ENCODE measurements at regions not wholly inside any gene's neighbourhood (a gene's known extent, or its start where the extent isn't known, plus 50 kb on each side); places are given as distances from the start of the nearest gene placed in this dataset.

- no peak for DNase-seq
- Histone ChIP-seq H3K9me3 (no peaks in the 10 kb centered on the region), H3K36me3 (no peaks in the 10 kb centered on the region), H3K4me1 (no peaks in the 10 kb centered on the region), H3K27ac (no peak overlapping the region), H3K4me3 (no peak overlapping the region), H3K27me3 (no peaks in the 10 kb centered on the region)
- WGBS, 2 donors: 53 to 57% methylated on average over 4 of the region's 4 CpGs
- intact Hi-C loops (cut with DNase I): no loop called here
- TF ChIP-seq CTCF (IDR thresholded peaks at IDR 0.05): no peak
- TF ChIP-seq POLR2A (IDR thresholded peaks at IDR 0.05): no peak
These were observed 417.7 kb downstream of the FLRT2 start for GRCh38 chr14:85947461-85948139.

- no peak for TF ChIP-seq CTCF (IDR thresholded peaks at IDR 0.05)
- no peak for TF ChIP-seq POLR2A (IDR thresholded peaks at IDR 0.05)
- Histone ChIP-seq H3K4me1 (no peaks in the 10 kb centered on the region), H3K27me3 (no peaks in the 10 kb centered on the region), H3K9me3 (peaks cover 0 to 5% (median 3%) of the 10 kb centered on the region in 3 donors), H3K27ac (no peak overlapping the region), H3K36me3 (no peaks in the 10 kb centered on the region), H3K4me3 (no peak overlapping the region)
- DNase-seq: no peak
- WGBS, 2 donors: 69 to 94% methylated on average over 1 of the region's 1 CpG
- intact Hi-C loops (cut with DNase I): no loop called here
These were observed 413.2 kb downstream of the FLRT2 start for GRCh38 chr14:85943192-85943591.

- H3K36me3 ChIP-seq: no peaks in the 10 kb centered on the region
- H3K4me3 ChIP-seq: peak overlapping the region; percentile 28 to 67 (median 34)
- intact Hi-C loops (cut with DNase I): no loop called here
- peaks cover 0 to 11% (median 4%) of the 10 kb centered on the region in 3 donors for H3K9me3 ChIP-seq
- TF ChIP-seq POLR2A (IDR thresholded peaks at IDR 0.05) (no peak), CTCF (IDR thresholded peaks at IDR 0.05) (no peak)
- 18 to 20% methylated on average over 3 of the region's 3 CpGs for WGBS, 2 donors
- no peaks in the 10 kb centered on the region for H3K4me1 ChIP-seq
- H3K27me3 ChIP-seq: no peaks in the 10 kb centered on the region
- no peak for DNase-seq
- peak overlapping the region; percentile 12 to 61 (median 54) for H3K27ac ChIP-seq
These were observed 404.9 kb downstream of the FLRT2 start for GRCh38 chr14:85934886-85935254.

GRCh38 chr14:85934123-85934885 lies 404.4 kb downstream of the FLRT2 start:
- H3K9me3 ChIP-seq: peaks cover 0 to 11% (median 4%) of the 10 kb centered on the region in 3 donors
- H3K4me3 ChIP-seq: peak overlapping the region; percentile 28 to 67 (median 34)
- no peaks in the 10 kb centered on the region for H3K4me1 ChIP-seq
- no peak for TF ChIP-seq CTCF (IDR thresholded peaks at IDR 0.05)
- TF ChIP-seq POLR2A (IDR thresholded peaks at IDR 0.05): no peak
- DNase-seq: no peak
- intact Hi-C loops (cut with DNase I): no loop called here
- WGBS, 2 donors: 50 to 55% methylated on average over 12 of the region's 12 CpGs
- H3K36me3 ChIP-seq: no peaks in the 10 kb centered on the region
- H3K27me3 ChIP-seq: no peaks in the 10 kb centered on the region
- peak overlapping the region; percentile 12 to 61 (median 54) for H3K27ac ChIP-seq

- TF ChIP-seq POLR2A (IDR thresholded peaks at IDR 0.05) (no peak), CTCF (IDR thresholded peaks at IDR 0.05) (no peak)
- Histone ChIP-seq H3K4me1 (no peaks in the 10 kb centered on the region), H3K36me3 (no peaks in the 10 kb centered on the region), H3K9me3 (no peaks in the 10 kb centered on the region), H3K27ac (no peak overlapping the region), H3K27me3 (no peaks in the 10 kb centered on the region), H3K4me3 (no peak overlapping the region)
- intact Hi-C loops (cut with DNase I): no loop called here
- 50 to 74% methylated on average over 2 to 3 of the region's 3 CpGs for WGBS, 2 donors
- DNase-seq: no peak
These were observed 391.3 kb downstream of the FLRT2 start for GRCh38 chr14:85921241-85921640.

All from esophagus squamous epithelium (tissue), 5 donors.